GM23338 (cell line): ENCODE measurements at regions not wholly inside any gene's neighbourhood (a gene's known extent, or its start where the extent isn't known, plus 50 kb on each side); places are given as distances from the start of the nearest gene placed in this dataset.
A peak's percentile ranks its signal among the peaks of the same experiment; 100 is the strongest.

Source experiments
- ATAC-seq: fragments of 200-7000 bp; cut with Tn5 transposase; 3 replicates; pipeline ENCODE4 v1.9.1; 2020
- DNase-seq: peaks from one replicate; pipeline ENCODE4 v3.0.0-alpha.2; 2015; ENCODE audit warnings: low spot score
- H2AFZ ChIP-seq: fragments of 200-600 bp; sonication (generic); 2 replicates; pipeline ENCODE4 v1.8.0; 2016; ENCODE audit warnings: antibody characterized with exemption, mild to moderate bottlenecking, moderate library complexity
- H3F3A ChIP-seq: fragments of 200-600 bp; sonication (generic); replicated peaks from 2 replicates; pipeline ENCODE4 v1.8.0; 2017; ENCODE audit warnings: antibody characterized with exemption, mixed run types, low read depth
- H3K27ac ChIP-seq: fragments of 200-600 bp; sonication (generic); 2 replicates; pipeline ENCODE4 v1.6.1; 2016; ENCODE audit warnings: low read depth
- H3K27me3 ChIP-seq: fragments of 200-600 bp; sonication (generic); 2 replicates; pipeline ENCODE4 v1.8.0; 2016; ENCODE audit warnings: mild to moderate bottlenecking, mixed run types, moderate library complexity; ENCODE audit not compliant: insufficient read depth
- H3K36me3 ChIP-seq: fragments of 200-600 bp; sonication (generic); 2 replicates; pipeline ENCODE4 v1.8.0; 2016; ENCODE audit warnings: mild to moderate bottlenecking; ENCODE audit not compliant: insufficient read depth
- H3K4me1 ChIP-seq: fragments of 200-600 bp; sonication (generic); 2 replicates; pipeline ENCODE4 v1.8.0; 2016; ENCODE audit warnings: mild to moderate bottlenecking, moderate library complexity; ENCODE audit not compliant: insufficient read depth
- H3K4me2 ChIP-seq: fragments of 200-600 bp; sonication (generic); 2 replicates; pipeline ENCODE4 v1.7.1; 2017; ENCODE audit warnings: mixed run types
- H3K4me3 ChIP-seq: fragments of 200-600 bp; sonication (generic); 2 replicates; pipeline ENCODE4 v1.6.1; 2016; ENCODE audit warnings: mixed run types
- H3K79me2 ChIP-seq: fragments of 200-600 bp; sonication (generic); replicated peaks from 2 replicates; pipeline ENCODE4 v1.8.0; 2017; ENCODE audit warnings: mild to moderate bottlenecking; ENCODE audit not compliant: insufficient read depth
- H3K9me2 ChIP-seq: fragments of 200-600 bp; sonication (generic); 2 replicates; pipeline ENCODE4 v1.8.0; 2017; ENCODE audit not compliant: insufficient read depth
- H4K20me1 ChIP-seq: fragments of 200-600 bp; sonication (generic); replicated peaks from 2 replicates; pipeline ENCODE4 v1.8.0; 2017; ENCODE audit warnings: mild to moderate bottlenecking; ENCODE audit not compliant: insufficient read depth
- H3K27ac Mint-ChIP-seq: 2 replicates; pipeline ENCODE4 v1.8.0; 2020; ENCODE audit warnings: inconsistent platforms, mild to moderate bottlenecking, moderate library complexity, mixed read lengths
- H3K27me3 Mint-ChIP-seq: 3 replicates; pipeline ENCODE4 v1.8.0; 2022; ENCODE audit warnings: low read depth, mild to moderate bottlenecking, moderate library complexity, mixed read lengths, inconsistent platforms; ENCODE audit not compliant: insufficient read depth, poor library complexity
- H3K36me3 Mint-ChIP-seq: 3 replicates; pipeline ENCODE4 v1.8.0; 2021; ENCODE audit warnings: low read depth, mild to moderate bottlenecking, inconsistent platforms, moderate library complexity, mixed read lengths
- H3K4me1 Mint-ChIP-seq: 3 replicates; pipeline ENCODE4 v1.8.0; 2020; ENCODE audit warnings: mild to moderate bottlenecking, inconsistent platforms, mixed read lengths
- H3K4me3 Mint-ChIP-seq: 3 replicates; pipeline ENCODE4 v1.8.0; 2021; ENCODE audit warnings: moderate library complexity, mild to moderate bottlenecking, inconsistent platforms, mixed read lengths
- H3K9me3 Mint-ChIP-seq: 3 replicates; pipeline ENCODE4 v1.8.0; 2020; ENCODE audit warnings: moderate library complexity, mild to moderate bottlenecking, inconsistent platforms, mixed read lengths
- CREB1 ChIP-seq: fragments of 250-450 bp; sonication (Bioruptor Pico); IDR thresholded peaks from 2 replicates; pipeline ENCODE4 v1.5.0; 2020; ENCODE audit warnings: low read depth, mild to moderate bottlenecking, moderate library complexity
- CTCF ChIP-seq, 2 experiments: fragments of 200-600 bp in 1 of 2; sonication (generic) in 1 of 2; conservative IDR thresholded peaks; 2 replicates each; pipeline versions ENCODE4 v1.5.1 to v1.6.1; 2016 to 2017; ENCODE audit warnings: antibody characterized with exemption in 2 of 2, low read depth in 2 of 2, mild to moderate bottlenecking in 2 of 2, moderate library complexity in 1 of 2
- EZH2 ChIP-seq: fragments of 200-600 bp; sonication (generic); IDR thresholded peaks from one replicate; pipeline ENCODE4 v1.8.0; 2017; ENCODE audit warnings: antibody characterized with exemption, mild to moderate bottlenecking, low read depth; ENCODE audit not compliant: unreplicated experiment
- EZH2phosphoT487 ChIP-seq: fragments of 200-600 bp; sonication (generic); IDR thresholded peaks from one replicate; pipeline ENCODE4 v1.8.1; 2018; ENCODE audit warnings: antibody characterized with exemption; ENCODE audit not compliant: unreplicated experiment
- JUNB ChIP-seq: IDR thresholded peaks from one replicate; pipeline ENCODE4 v1.6.1; 2016; ENCODE audit warnings: antibody characterized with exemption; ENCODE audit not compliant: unreplicated experiment
- NANOG ChIP-seq: IDR thresholded peaks from 2 replicates; pipeline ENCODE4 v1.6.1; 2016; ENCODE audit warnings: antibody characterized with exemption, borderline replicate concordance
- POLR2AphosphoS5 ChIP-seq: IDR thresholded peaks from 2 replicates; pipeline ENCODE4 v1.6.1; 2016; ENCODE audit warnings: antibody characterized with exemption, low read depth
- STAT1 ChIP-seq: IDR thresholded peaks from one replicate; pipeline ENCODE4 v1.6.1; 2016; ENCODE audit warnings: antibody characterized with exemption; ENCODE audit not compliant: unreplicated experiment
- ZNF114 ChIP-seq: fragments of 250-450 bp; sonication (Bioruptor Pico); IDR thresholded peaks from 2 replicates; pipeline ENCODE4 v1.5.0; 2020; ENCODE audit warnings: mild to moderate bottlenecking, moderate library complexity
- ZNF331 ChIP-seq: fragments of 250-450 bp; sonication (Bioruptor Pico); IDR thresholded peaks from 2 replicates; pipeline ENCODE4 v1.5.0; 2020; ENCODE audit warnings: low read depth, mild to moderate bottlenecking, moderate library complexity
- TF ChIP-seq, protein P1 (sequence below): fragments of 250-450 bp; sonication (Bioruptor Pico); IDR thresholded peaks from 2 replicates; pipeline ENCODE4 v1.5.0; 2020; ENCODE audit warnings: mild to moderate bottlenecking, moderate library complexity
- TF ChIP-seq, protein P2 (sequence below): IDR thresholded peaks from 2 replicates; pipeline ENCODE4 v1.6.1; 2016; ENCODE audit warnings: antibody characterized with exemption
- TF ChIP-seq, protein P3 (sequence below): IDR thresholded peaks from one replicate; pipeline ENCODE4 v1.6.1; 2018; ENCODE audit warnings: antibody characterized with exemption; ENCODE audit not compliant: unreplicated experiment

- Histone ChIP-seq H3K27ac (no peak overlapping the region), H3K4me1 (no peaks in the 10 kb centered on the region), H3F3A (no peaks in the 10 kb centered on the region), H2AFZ (0 out of 2 replicates have a peak overlapping the region, but pooled peaks have one; percentile 43), H3K79me2 (no peaks in the 10 kb centered on the region), H3K4me3 (no peak overlapping the region), H3K9me2 (peaks cover 7% of the 10 kb centered on the region; the same call in 1 of the 2 replicates), H3K36me3 (no peaks in the 10 kb centered on the region), H4K20me1 (no peaks in the 10 kb centered on the region), H3K27me3 (no peaks in the 10 kb centered on the region), H3K4me2 (no peak overlapping the region)
- Mint-ChIP-seq H3K4me1 (no peaks in the 10 kb centered on the region), H3K27me3 (no peaks in the 10 kb centered on the region), H3K27ac (no peak overlapping the region), H3K9me3 (no peaks in the 10 kb centered on the region), H3K4me3 (no peak overlapping the region), H3K36me3 (no peaks in the 10 kb centered on the region)
- DNase-seq (no peak), ATAC-seq (no peak)
- TF ChIP-seq CREB1 (no peak), CTCF (conservative IDR thresholded peaks at IDR 0.05; ENCODE audit: low read depth in 2 of 2) (no peak), STAT1 (no peak), EZH2 (no peak), NANOG (no peak), POLR2AphosphoS5 (no peak), JUNB (no peak), ZNF331 (no peak), ZNF114 (CRISPR knock-in tag) (no peak), EZH2phosphoT487 (no peak)
- TF ChIP-seq, protein P1, sequence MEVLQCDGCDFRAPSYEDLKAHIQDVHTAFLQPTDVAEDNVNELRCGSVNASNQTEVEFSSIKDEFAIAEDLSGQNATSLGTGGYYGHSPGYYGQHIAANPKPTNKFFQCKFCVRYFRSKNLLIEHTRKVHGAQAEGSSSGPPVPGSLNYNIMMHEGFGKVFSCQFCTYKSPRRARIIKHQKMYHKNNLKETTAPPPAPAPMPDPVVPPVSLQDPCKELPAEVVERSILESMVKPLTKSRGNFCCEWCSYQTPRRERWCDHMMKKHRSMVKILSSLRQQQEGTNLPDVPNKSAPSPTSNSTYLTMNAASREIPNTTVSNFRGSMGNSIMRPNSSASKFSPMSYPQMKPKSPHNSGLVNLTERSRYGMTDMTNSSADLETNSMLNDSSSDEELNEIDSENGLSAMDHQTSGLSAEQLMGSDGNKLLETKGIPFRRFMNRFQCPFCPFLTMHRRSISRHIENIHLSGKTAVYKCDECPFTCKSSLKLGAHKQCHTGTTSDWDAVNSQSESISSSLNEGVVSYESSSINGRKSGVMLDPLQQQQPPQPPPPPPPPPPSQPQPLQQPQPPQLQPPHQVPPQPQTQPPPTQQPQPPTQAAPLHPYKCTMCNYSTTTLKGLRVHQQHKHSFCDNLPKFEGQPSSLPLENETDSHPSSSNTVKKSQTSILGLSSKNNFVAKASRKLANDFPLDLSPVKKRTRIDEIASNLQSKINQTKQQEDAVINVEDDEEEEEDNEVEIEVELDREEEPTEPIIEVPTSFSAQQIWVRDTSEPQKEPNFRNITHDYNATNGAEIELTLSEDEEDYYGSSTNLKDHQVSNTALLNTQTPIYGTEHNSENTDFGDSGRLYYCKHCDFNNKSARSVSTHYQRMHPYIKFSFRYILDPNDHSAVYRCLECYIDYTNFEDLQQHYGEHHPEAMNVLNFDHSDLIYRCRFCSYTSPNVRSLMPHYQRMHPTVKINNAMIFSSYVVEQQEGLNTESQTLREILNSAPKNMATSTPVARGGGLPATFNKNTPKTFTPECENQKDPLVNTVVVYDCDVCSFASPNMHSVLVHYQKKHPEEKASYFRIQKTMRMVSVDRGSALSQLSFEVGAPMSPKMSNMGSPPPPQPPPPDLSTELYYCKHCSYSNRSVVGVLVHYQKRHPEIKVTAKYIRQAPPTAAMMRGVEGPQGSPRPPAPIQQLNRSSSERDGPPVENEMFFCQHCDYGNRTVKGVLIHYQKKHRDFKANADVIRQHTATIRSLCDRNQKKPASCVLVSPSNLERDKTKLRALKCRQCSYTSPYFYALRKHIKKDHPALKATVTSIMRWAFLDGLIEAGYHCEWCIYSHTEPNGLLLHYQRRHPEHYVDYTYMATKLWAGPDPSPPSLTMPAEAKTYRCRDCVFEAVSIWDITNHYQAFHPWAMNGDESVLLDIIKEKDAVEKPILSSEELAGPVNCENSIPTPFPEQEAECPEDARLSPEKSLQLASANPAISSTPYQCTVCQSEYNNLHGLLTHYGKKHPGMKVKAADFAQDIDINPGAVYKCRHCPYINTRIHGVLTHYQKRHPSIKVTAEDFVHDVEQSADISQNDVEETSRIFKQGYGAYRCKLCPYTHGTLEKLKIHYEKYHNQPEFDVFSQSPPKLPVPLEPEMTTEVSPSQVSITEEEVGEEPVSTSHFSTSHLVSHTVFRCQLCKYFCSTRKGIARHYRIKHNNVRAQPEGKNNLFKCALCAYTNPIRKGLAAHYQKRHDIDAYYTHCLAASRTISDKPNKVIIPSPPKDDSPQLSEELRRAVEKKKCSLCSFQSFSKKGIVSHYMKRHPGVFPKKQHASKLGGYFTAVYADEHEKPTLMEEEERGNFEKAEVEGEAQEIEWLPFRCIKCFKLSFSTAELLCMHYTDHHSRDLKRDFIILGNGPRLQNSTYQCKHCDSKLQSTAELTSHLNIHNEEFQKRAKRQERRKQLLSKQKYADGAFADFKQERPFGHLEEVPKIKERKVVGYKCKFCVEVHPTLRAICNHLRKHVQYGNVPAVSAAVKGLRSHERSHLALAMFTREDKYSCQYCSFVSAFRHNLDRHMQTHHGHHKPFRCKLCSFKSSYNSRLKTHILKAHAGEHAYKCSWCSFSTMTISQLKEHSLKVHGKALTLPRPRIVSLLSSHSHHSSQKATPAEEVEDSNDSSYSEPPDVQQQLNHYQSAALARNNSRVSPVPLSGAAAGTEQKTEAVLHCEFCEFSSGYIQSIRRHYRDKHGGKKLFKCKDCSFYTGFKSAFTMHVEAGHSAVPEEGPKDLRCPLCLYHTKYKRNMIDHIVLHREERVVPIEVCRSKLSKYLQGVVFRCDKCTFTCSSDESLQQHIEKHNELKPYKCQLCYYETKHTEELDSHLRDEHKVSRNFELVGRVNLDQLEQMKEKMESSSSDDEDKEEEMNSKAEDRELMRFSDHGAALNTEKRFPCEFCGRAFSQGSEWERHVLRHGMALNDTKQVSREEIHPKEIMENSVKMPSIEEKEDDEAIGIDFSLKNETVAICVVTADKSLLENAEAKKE (CRISPR knock-in tag) = no peak
- TF ChIP-seq, protein P2, sequence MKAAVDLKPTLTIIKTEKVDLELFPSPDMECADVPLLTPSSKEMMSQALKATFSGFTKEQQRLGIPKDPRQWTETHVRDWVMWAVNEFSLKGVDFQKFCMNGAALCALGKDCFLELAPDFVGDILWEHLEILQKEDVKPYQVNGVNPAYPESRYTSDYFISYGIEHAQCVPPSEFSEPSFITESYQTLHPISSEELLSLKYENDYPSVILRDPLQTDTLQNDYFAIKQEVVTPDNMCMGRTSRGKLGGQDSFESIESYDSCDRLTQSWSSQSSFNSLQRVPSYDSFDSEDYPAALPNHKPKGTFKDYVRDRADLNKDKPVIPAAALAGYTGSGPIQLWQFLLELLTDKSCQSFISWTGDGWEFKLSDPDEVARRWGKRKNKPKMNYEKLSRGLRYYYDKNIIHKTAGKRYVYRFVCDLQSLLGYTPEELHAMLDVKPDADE = no peak
- TF ChIP-seq, protein P3, sequence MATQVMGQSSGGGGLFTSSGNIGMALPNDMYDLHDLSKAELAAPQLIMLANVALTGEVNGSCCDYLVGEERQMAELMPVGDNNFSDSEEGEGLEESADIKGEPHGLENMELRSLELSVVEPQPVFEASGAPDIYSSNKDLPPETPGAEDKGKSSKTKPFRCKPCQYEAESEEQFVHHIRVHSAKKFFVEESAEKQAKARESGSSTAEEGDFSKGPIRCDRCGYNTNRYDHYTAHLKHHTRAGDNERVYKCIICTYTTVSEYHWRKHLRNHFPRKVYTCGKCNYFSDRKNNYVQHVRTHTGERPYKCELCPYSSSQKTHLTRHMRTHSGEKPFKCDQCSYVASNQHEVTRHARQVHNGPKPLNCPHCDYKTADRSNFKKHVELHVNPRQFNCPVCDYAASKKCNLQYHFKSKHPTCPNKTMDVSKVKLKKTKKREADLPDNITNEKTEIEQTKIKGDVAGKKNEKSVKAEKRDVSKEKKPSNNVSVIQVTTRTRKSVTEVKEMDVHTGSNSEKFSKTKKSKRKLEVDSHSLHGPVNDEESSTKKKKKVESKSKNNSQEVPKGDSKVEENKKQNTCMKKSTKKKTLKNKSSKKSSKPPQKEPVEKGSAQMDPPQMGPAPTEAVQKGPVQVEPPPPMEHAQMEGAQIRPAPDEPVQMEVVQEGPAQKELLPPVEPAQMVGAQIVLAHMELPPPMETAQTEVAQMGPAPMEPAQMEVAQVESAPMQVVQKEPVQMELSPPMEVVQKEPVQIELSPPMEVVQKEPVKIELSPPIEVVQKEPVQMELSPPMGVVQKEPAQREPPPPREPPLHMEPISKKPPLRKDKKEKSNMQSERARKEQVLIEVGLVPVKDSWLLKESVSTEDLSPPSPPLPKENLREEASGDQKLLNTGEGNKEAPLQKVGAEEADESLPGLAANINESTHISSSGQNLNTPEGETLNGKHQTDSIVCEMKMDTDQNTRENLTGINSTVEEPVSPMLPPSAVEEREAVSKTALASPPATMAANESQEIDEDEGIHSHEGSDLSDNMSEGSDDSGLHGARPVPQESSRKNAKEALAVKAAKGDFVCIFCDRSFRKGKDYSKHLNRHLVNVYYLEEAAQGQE = no peak
Observed at GRCh38 chr7:80036107-80036506, 98.5 kb upstream of the GNAI1 start.
